ENCODE measurements at regions not wholly inside any gene's neighbourhood (a gene's known extent, or its start where the extent isn't known, plus 50 kb on each side); places are given as distances from the start of the nearest gene placed in this dataset.
"Not testable (repeated sequence)": the region's sequence is repeated elsewhere in the genome, so short reads cannot be mapped to it uniquely, and the experiment has no call there.

GRCh38 chr6:27163834-27164233 is 83.7 kb upstream of the PRSS16 start:
- DNase-seq: no peak

GRCh38 chr6:27168108-27168507 is 79.4 kb upstream of the PRSS16 start:
- no peak for DNase-seq

- peak; percentile 22 for DNase-seq
These were observed 78.7 kb upstream of the PRSS16 start for GRCh38 chr6:27168586-27169443.

GRCh38 chr6:27172524-27173231 is 74.8 kb upstream of the PRSS16 start:
- DNase-seq: not testable (repeated sequence)

GRCh38 chr6:27173232-27173601 is 74.3 kb upstream of the PRSS16 start:
- DNase-seq: not testable (repeated sequence)

- DNase-seq: no peak
These were observed 72.5 kb upstream of the PRSS16 start for GRCh38 chr6:27174958-27175357.

- DNase-seq: no peak
These were observed 71.4 kb upstream of the PRSS16 start for GRCh38 chr6:27176096-27176495.

GRCh38 chr6:27176523-27177484 is 70.7 kb upstream of the PRSS16 start:
- peak; percentile 61 for DNase-seq

GRCh38 chr6:27177485-27178406 is 69.8 kb upstream of the PRSS16 start:
- DNase-seq: peak; percentile 85

- DNase-seq: no peak
These were observed 69.1 kb upstream of the PRSS16 start for GRCh38 chr6:27178407-27178730.

GRCh38 chr6:27178860-27179259 is 68.6 kb upstream of the PRSS16 start:
- DNase-seq: no peak

- DNase-seq: no peak
These were observed 64.3 kb upstream of the PRSS16 start for GRCh38 chr6:27183060-27183832.

GRCh38 chr6:27187231-27188060 is 60.1 kb upstream of the PRSS16 start:
- DNase-seq: no peak

GRCh38 chr6:27188061-27188884 is 59.2 kb upstream of the PRSS16 start:
- DNase-seq: peak; percentile 68

- DNase-seq: peak; percentile 87
These were observed 58.5 kb upstream of the PRSS16 start for GRCh38 chr6:27188885-27189418.

GRCh38 chr6:27190126-27190525 is 57.4 kb upstream of the PRSS16 start:
- DNase-seq: no peak

- not testable (repeated sequence) for DNase-seq
These were observed 53.0 kb upstream of the PRSS16 start for GRCh38 chr6:27194453-27194852.

- not testable (repeated sequence) for DNase-seq
These were observed 52.0 kb upstream of the PRSS16 start for GRCh38 chr6:27195547-27195946.
